H4 (cell line): ENCODE measurements at regions not wholly inside any gene's neighbourhood (a gene's known extent, or its start where the extent isn't known, plus 50 kb on each side); places are given as distances from the start of the nearest gene placed in this dataset.

Experiments
- DNase-seq: peaks from one replicate; pipeline ENCODE4 v3.0.0-alpha.2; 2015; ENCODE audit warnings: low spot score

DNA sequence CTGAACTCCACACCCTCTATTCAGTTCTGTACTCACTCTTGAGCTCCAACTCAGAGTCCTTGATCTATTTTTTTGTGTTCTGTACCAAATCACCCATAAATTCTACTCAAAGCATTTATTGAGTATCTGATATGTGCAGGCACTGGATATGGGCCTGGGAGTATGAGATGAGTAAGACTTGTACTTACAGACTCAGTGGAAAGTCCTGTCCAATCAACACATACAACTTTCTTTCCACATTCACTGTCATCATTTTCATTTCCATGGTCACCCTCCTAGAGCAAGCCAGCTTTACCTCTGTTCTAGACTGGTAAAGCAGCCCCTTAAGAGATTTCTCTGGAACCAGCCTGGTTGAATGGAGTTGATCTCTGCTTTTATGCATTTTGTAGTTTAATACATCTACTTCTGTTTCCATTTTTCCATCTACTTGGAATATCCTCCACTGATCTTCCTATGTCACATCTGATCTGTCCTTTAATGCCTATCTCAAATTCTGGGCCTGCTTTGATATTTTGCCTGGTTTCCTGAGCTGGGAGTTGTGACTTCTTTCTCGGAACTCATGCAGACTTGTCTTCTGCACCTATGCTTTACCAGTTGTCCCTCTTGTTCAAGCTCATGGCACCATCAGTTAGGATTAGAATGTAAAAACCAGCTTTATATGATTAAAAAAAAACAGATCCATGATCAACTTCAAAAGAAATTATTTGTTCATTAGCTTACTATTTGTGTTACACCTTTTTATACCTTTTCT is 96.9 kb upstream of the GLS start:
- no peak for DNase-seq

DNA sequence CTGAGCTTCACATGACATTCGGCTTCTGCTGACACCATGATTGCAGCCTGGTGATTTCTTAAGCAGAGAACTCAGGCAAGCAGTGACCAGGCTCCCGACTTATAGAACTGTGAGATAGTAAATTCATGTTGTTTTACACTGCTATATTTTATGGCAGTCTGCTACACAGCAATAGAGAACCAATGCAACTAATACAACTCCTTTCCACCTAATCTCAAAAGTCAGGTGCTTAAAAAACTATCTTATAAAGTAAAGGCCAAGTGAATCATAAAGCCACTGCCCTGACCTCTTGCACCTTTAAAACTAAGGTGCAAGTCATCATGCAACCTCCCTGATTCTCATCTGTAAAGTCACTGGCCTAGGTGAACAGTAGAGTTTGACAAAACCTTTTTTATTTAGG is 95.3 kb upstream of the GLS start:
- DNase-seq, result no peak

DNA sequence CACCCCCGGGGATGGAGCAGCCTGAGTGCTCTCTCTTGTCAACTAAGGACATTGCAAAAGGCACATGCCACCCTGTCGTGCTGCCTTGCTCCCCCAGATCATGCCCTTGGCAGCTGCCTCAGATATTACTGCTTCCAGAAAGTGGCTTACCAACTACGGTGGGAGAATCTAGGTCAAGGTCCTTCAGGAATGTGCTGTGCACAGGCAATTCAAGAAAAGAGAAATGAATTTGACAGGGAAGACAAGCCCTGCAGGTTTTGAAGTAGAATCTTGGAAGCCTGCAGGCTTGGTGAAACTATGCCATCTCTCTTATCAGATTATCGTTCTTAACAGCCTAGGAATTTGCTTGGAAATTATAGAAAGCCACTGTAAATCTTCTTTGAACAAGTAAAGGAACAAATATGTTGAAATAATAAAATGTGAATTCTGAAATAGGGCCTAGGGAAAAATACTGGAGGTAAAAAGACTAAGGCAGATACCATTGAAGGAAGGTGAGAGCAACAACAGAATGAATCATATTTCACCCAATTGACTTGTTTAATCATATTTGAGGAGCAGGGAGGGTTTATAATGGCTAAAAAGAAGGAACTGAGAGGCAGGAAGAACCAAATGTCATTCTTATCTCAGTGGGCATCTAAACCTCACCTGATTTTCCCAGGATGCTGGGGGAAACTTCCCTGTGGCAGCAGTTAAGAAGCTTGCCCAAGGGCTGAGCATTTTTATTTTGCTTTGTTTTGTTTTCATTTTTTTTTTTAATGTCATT is 94.0 kb upstream of the GLS start:
- no peak for DNase-seq

DNA sequence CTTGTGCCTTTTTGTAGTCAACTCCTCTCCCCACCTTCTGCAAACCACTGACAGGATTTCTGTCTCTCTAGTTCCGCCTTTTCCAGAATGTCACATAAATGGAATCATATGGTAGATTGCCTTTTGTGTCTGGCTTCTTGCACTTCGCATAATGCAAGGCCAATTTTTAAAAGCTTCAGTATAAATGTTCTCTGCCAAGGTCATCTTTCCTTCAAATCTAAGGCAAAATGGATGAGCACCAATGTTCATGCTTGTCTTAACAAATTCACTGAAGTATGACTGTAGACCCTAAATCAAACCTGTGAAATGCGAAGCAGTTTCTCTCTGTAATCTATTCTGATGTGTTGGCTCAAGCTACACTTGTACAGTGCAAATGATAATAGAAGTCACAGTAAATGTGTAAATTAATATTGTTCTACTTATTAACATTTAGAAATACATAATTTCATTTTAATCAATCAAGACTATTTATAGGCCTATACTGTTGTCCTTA is 92.8 kb upstream of the GLS start:
- no peak for DNase-seq

DNA sequence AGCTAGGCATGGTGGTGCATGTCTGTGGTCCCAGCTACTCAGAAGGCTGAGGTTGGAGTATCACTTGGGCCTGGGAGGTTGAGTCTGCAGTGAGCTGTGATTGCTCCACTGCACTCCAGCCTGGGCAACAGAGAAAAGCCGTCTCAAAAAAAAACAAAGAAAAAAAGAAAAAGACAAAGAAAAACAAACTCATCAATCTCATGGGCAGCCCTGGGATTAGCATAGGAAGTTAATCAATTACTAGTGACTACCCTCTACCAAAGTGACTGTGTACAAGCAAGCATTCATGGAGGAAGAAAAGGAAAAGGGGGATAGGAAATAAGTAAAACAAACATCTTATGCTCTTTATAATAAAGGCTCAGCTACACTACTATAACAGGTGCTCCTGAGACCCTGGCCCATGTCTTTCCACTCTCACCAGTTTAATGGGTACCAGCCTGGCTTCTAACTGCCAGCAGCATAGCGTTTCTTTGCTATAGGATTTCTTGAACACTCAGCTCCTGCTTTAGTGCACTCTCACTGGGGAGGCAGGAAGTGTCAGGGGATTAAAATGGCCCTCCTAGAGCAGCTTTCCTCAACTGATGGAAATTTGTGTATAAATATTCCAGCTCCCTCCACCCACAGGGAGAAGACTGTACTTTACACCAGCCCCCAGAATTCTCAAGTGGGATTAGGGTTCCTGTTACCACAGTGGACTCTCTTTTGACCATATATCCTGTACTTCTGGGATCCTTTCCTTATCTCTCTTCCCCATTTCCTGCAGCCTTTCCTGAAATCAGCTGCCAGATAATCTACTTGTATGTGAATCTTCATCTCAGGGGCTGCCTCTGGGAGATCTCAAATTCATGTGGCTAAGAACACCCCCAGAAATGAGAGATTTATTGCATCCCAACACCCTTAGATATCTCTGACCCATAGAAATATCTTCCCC is 91.3 kb upstream of the GLS start:
- DNase-seq, result no peak

DNA sequence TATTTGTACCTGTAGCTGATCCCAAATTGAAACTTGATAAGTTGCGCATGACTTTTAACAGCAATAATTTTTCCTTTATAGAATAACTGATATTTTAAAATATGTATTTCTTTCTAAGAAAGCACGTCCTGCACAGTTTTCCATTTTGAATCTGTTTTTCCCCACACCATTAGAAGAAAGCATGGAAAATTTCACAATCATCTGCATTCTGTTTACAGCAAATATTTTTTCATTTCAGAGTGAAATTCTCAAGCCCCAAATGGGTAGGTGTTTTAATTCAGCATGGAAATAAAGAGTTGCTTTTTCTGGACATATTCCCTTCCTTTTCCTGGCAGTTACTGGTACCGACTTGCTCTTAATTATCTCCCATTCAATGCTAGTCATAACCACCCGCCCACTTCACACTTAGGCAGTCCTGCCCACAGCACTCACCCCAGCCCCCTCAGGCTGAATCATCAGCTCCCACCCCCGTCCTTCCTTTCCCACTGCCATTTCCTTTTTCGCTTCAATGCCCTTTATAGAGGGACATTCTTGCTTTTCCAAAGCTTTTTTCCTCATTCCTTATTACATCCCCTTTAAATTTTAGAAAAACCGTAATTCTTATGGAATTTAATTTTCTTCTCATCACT is 89.2 kb upstream of the GLS start:
- peak; percentile 37 for DNase-seq

DNA sequence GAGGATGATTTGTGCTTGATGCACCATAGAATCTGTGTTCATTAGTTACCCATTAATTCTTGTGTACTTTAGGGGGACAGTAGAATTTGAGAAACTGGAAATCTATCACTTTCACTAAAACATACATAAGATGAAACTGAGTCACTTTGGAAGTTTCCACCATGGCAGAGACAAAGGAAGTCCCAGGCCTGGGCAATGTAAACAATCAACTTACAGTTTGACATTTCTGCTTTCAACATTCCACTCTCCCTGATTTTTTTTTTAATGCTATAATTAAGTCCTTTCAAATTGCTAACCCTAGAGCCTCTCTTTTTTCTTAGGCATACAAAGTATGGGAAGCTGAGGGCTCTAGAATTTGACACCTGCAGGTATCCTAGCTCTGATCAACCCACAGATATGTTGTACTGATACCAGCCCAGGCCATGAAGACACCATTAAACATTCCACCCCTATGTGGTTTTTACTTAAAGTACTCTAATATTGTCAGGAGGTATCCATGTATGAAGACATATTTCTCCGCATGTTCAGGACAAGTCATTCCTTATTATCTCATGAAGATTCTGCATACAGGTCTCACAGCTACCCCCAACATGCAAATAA is 88.5 kb upstream of the GLS start:
- no peak for DNase-seq

DNA sequence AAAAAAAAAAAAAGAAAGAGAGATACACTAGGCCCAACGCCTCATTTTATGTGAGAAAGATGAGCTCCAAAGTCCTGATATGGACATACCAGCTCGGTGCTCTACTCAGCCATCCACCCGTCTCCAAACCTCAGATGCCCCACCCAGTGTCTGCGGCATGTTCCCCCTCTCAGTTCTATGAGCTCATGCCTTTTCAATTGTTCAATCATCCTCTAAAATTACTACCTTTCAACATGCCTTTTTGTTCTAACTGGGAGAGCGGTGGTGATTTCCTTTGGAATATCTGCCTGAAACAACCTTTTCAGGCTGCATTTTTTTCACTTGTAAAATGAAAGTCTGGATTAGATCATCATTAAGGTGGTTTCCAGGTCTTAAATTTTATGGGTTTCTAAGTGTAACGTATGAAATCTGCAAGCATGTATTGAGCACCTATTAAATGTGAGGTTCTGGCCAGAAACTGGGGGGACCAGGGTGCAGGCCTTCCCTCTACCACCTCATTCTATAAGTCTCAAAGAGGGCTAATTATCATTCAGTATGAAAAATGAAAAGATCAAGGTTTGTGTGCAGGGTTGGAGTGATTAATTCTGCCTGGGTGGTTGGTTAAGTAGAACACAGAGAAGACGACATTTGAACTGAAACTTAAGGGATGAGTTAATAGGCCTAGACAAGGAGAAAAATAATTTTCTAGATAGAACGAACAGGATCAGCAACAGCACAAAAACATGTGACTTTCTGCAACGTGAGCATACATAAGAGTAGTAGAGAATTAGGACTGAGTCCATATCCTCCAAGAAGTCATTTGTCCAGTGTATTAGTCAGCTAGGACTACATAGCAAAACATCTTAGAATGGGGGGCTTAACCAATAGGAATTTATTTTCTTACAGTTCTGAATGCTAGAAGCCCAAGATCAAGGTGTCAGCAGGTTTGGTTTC is 87.4 kb upstream of the GLS start:
- DNase-seq, result no peak

DNA sequence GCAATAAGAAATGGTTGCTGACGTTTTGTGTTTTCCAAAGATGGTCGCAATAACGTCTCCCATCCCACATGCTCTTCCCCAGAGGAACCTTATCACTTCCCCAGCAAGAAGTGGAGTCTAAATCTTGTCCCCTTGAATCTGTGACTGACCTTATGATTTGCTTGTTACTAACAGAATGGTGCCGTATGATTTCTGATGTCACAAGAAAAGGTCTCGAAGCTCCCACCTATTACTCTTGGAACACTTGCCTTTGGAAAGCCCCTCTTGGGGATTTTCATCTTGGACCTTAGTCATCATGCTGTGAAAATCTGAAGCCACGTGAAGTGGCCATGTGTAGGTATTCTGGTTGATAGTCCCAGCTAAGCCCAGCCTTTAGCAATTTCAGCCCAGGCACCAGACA is 86.2 kb upstream of the GLS start:
- no peak for DNase-seq

DNA sequence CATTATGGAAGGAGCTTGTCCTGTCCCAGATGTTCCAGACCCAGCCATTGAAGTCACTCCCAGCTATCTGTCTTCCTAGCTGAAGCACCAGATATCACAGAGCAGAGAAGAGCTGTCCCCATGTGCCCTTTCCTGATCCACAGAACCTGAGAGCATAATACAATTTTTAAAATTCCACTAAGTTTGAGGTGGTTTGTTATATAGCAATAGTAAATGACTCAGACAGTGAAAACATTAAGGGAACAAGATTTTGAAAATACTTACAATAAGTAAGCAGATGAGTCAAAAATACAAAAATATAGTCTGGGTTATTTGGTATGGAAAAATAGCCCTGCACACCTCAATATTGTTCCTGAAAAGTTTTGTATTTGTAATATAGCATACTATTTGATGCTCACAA is 85.8 kb upstream of the GLS start:
- no peak for DNase-seq

DNA sequence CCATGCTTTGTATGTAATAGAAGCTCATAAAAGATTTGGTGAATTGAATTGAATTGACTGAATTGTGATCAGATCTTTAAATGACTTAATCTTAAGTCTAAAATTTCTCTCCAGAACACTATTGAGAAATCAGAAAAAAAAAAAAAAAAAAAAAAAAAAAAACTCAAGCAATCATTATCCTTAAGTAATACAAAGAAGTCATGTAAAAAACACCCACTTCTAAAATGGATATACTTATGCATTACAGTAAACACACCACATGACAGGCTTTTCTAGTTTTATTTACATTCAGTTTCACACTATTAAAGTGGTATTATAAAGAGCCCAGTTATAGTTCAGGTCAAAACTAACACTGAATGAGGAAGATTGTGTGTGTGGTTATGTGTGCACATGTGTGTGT is 84.9 kb upstream of the GLS start:
- DNase-seq, result no peak

DNA sequence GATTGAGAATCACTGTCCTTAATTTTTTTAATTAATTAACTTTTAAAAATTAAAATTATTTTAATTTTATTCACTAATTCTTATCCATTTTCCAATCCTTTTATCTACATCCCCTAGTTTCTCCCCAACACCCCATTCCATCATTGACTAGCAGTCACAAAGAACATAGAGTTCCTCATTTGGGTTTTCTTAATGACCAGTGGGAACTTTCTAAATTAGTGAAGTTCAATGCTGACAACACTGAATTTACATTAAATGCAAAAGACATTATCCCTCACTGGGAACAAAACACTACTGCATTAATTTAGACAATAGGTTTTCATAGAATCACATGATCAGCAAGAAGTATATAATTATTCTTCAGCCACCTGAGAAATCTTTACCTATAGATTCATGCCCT is 80.6 kb upstream of the GLS start:
- DNase-seq, result no peak

DNA sequence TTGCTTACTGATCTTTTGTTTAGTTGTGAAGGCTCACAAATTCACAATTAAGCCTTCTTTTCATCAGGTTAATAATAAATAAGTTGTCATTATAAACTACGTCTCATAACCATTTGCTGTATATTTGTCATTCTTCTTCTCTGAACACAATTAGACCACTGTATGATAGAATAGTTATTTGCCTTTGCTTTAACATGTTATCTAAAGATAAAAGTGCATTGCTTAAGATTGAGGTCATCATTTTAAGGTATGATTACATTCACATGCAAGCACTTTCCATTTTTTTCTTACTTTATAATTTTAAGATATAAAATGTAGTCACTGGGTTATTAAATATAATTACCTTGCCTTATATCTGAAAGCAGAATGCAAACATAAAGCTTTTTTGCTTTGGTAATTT is 80.1 kb upstream of the GLS start:
- no peak for DNase-seq

DNA sequence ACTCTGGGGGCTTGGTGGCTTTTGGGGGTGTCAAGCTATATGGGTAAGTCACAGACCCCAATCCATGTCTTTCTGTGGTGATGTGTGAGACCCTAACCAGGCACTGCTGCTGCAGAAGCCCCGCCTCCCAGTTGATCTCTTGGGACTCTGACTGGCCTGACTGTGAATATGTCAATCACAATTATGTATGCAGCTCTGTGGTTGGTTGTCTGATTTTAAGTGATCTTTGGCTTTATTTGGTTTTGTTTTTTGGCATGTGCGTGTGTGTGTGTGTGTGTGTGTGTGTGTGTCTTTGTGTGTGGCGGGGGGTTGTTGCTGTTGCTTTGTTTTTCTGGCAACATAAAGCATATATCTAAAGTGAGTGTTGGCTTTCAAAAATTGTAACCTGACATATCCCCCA is 78.5 kb upstream of the GLS start:
- no peak for DNase-seq

DNA sequence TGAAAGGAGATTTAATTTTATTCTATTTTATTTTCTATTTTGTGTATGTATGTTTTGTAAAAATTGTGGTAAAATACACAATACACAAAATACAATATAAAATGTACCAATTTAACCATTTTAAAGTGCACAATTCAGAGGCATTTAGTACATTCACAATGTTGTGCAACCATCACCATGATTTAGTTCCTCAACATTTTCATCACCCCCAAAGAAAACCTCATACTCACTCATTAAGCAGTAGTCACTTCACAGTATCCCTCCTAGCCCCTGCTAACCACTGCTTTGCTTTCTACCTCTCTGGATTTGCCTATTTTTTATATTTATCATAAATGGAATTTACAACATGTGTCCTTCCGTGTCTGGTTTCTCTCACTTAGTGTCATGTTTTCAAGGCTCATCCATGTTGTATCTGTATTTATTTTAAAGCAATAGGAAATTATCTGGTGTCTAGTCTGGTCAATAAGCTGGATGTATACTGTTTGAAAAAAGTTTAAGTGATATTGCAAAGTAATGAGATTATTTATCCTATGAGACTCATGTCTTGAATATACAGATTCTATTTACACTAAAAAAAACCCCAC is 77.9 kb upstream of the GLS start:
- DNase-seq, result no peak

DNA sequence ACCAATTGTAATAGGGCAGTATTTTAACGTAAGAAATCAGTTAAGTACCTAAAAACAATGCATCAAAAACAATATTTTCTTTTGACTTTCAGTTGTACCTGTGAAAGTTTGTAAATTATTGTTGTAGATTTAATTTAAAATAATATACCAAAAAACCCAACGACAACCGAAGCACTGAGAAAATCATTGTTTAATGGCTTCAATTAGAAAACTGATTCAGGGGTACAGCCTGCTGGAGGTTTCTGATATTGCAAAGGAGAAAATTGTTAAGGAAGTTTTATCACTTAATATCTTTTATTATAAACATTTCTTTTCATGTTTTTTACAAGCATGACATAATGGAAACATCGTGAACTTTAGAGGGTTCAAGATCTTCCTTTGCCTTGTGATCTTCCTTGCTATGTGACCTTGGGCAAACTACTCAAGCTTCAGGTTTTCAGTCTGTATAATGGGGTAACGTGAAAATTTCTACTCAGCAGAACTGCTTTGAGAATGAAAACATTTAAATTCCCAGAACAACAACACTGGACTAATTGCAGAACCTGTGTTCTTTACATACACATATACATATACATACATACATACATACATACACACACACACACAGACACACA is 76.3 kb upstream of the GLS start:
- DNase-seq, result no peak

DNA sequence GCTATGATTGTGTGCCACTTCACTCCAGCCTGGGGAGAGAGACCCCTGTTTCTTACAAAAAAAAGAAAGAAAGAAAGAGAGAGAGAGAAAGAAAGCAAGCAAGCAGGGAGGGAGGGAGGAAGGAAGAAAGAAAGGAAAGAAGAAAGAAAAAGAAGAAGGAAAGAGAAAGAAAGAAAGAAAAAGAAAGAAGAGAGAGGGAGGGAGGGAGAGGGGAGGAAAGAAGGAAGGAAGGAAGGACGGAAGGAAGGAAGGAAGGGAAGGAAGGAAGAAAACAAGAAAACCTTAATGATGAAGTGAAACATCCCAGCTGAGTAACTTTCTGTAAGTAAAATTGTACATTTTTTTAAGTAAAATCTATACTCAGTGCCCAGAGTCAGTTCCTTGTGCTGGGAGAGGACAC is 75.5 kb upstream of the GLS start:
- DNase-seq, result no peak

DNA sequence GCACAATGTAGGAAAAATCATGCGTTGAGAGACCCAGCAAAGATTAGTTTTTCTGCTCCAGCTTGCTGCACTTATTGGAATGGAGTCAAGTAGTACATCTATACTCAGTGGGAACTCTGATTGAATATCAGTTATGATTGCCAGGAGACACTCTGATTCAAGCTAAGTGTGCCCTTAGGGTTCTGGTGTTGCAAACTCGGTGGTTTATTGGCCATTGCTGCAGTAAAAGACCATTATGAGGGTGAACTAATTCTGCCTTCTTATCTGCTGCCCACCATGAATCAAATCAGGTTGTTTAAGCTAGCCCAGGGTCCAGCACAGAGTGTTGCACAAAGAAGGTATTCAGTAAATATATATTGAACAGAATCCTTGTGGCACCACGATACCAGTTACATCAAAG is 74.8 kb upstream of the GLS start:
- no peak for DNase-seq

DNA sequence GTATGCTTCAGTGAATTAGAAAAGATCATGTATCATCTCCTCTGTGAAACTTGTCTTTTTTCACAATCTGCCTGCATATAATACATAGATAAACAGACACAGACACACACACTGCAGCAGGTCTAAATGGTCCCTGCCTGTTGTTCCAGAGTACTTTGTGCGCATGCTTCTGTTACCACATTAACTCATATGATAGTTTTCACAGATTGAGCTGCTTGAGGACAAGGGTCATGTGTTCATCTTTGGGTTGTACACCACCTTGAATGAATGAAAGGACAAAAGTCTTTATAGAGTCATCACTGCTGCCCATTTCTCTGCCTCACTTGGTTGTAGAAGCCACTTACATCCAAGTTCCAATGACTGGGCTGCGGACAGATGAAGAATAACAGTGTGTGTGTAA is 72.7 kb upstream of the GLS start:
- no peak for DNase-seq
